ENCODE measurements at regions not wholly inside any gene's neighbourhood (a gene's known extent, or its start where the extent isn't known, plus 50 kb on each side); places are given as distances from the start of the nearest gene placed in this dataset.

DNA sequence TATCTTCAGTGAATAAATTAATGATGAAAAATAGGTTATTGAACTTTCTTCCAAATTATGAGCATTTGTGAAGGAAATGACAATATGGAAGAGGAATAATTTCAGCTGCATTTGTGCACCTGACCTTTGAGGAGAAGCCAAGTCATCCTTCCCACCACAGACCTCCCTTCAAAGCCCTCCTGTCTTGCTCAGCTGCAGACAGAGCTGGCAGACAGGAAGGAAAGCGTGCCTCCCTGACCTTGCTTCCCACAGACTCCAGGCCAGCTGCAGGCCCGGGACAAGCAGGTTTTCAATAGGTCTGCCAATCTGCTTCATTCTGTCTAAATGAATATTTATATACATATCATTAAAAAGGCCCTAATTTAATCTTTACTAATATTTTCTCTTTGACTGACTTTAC, 152.9 kb upstream of the RBMS3 start:
- no peak for TF ChIP-seq EP300 (IDR thresholded peaks at IDR 0.05)
- no peak for TF ChIP-seq POLR2A (IDR thresholded peaks at IDR 0.05)
- TF ChIP-seq, protein P1, sequence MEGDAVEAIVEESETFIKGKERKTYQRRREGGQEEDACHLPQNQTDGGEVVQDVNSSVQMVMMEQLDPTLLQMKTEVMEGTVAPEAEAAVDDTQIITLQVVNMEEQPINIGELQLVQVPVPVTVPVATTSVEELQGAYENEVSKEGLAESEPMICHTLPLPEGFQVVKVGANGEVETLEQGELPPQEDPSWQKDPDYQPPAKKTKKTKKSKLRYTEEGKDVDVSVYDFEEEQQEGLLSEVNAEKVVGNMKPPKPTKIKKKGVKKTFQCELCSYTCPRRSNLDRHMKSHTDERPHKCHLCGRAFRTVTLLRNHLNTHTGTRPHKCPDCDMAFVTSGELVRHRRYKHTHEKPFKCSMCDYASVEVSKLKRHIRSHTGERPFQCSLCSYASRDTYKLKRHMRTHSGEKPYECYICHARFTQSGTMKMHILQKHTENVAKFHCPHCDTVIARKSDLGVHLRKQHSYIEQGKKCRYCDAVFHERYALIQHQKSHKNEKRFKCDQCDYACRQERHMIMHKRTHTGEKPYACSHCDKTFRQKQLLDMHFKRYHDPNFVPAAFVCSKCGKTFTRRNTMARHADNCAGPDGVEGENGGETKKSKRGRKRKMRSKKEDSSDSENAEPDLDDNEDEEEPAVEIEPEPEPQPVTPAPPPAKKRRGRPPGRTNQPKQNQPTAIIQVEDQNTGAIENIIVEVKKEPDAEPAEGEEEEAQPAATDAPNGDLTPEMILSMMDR (IDR thresholded peaks at IDR 0.05): no peak
